ENCODE measurements at regions not wholly inside any gene's neighbourhood (a gene's known extent, or its start where the extent isn't known, plus 50 kb on each side); places are given as distances from the start of the nearest gene placed in this dataset.

GRCh38 chr4:41815473-41815872, 66.9 kb upstream of the PHOX2B start:
- Histone ChIP-seq H3K9me3 (ENCODE audit: control insufficient read depth, insufficient read depth, low read depth, low read length) (no peaks in the 10 kb centered on the region), H3K4me3 (ENCODE audit: low read depth in 2 of 2, low read length in 2 of 2) (no peak overlapping the region), H3K36me3 (ENCODE audit: control insufficient read depth, insufficient read depth, low read length) (no peaks in the 10 kb centered on the region), H3K27me3 (ENCODE audit: control insufficient read depth, insufficient read depth, low read length) (peaks cover 2% of the 10 kb centered on the region; the same call in 1 of the 2 replicates), H3K27ac (ENCODE audit: low read length) (no peak overlapping the region), H3K4me1 (ENCODE audit: control insufficient read depth, insufficient read depth, low read length) (no peaks in the 10 kb centered on the region)
- BruUV-seq (replicated peaks): no TSS peak
- ATAC-seq (no peak), DNase-seq (ENCODE audit: low read depth, low spot score) (no peak)
- ChIA-PET POLR2A (no interaction called here), CTCF (no interaction called here)
- in situ Hi-C loops (cut with HindIII; ENCODE audit: low pct_unique_long_range_greater_than_20kb, low sequenced_read_pairs): no loop called here
- TF ChIP-seq REST (IDR thresholded peaks at IDR 0.05; ENCODE audit: insufficient read depth in 1 of 2, low read depth in 2 of 2, low read length in 1 of 2): no peak
- TF ChIP-seq POLR2AphosphoS5 (IDR thresholded peaks at IDR 0.05; ENCODE audit: low read depth, low read length): no peak
- no peak for TF ChIP-seq SIN3A (IDR thresholded peaks at IDR 0.05; ENCODE audit: borderline replicate concordance, insufficient read depth, low read depth, low read length)
- TF ChIP-seq TCF7L2 (IDR thresholded peaks at IDR 0.05; ENCODE audit: low read depth, low read length): no peak
- TF ChIP-seq CTCF (IDR thresholded peaks at IDR 0.05): no peak
- intact Hi-C loops (cut with micrococcal nuclease; ENCODE audit: unreplicated experiment): no loop called here

- H3K9me3 ChIP-seq (ENCODE audit: control insufficient read depth, insufficient read depth, low read depth, low read length): no peaks in the 10 kb centered on the region
- intact Hi-C loops (cut with micrococcal nuclease; ENCODE audit: unreplicated experiment): loop anchor here (5.0 kb wide), 1 partner anchor 117 kb away; no protein-coding TSS in a partner anchor
- H3K36me3 ChIP-seq (ENCODE audit: control insufficient read depth, insufficient read depth, low read length): no peaks in the 10 kb centered on the region
- H3K4me3 ChIP-seq (ENCODE audit: low read depth in 2 of 2, low read length in 2 of 2): no peak overlapping the region
- ChIA-PET POLR2A (no interaction called here), CTCF (interaction anchor here (0.9 kb wide), 1 partner anchor 111 kb away, joined by 3 read pairs; no protein-coding TSS in a partner anchor)
- ATAC-seq (no peak), DNase-seq (ENCODE audit: low read depth, low spot score) (no peak)
- H3K27ac ChIP-seq (ENCODE audit: low read length): no peak overlapping the region
- no peaks in the 10 kb centered on the region for H3K27me3 ChIP-seq (ENCODE audit: control insufficient read depth, insufficient read depth, low read length)
- H3K4me1 ChIP-seq (ENCODE audit: control insufficient read depth, insufficient read depth, low read length): no peaks in the 10 kb centered on the region
- no TSS peak for BruUV-seq (replicated peaks)
- TF ChIP-seq CTCF (IDR thresholded peaks at IDR 0.05) (peak; percentile 41), TCF7L2 (IDR thresholded peaks at IDR 0.05; ENCODE audit: low read depth, low read length) (no peak), REST (IDR thresholded peaks at IDR 0.05; ENCODE audit: insufficient read depth in 1 of 2, low read depth in 2 of 2, low read length in 1 of 2) (no peak), POLR2AphosphoS5 (IDR thresholded peaks at IDR 0.05; ENCODE audit: low read depth, low read length) (no peak), SIN3A (IDR thresholded peaks at IDR 0.05; ENCODE audit: borderline replicate concordance, insufficient read depth, low read depth, low read length) (no peak)
- in situ Hi-C loops (cut with HindIII; ENCODE audit: low pct_unique_long_range_greater_than_20kb, low sequenced_read_pairs): no loop called here
Measured at GRCh38 chr4:41814565-41814964, 66.0 kb upstream of the PHOX2B start.

Data from Panc1 (cell line).